ENCODE measurements at regions not wholly inside any gene's neighbourhood (a gene's known extent, or its start where the extent isn't known, plus 50 kb on each side); places are given as distances from the start of the nearest gene placed in this dataset.

DNA sequence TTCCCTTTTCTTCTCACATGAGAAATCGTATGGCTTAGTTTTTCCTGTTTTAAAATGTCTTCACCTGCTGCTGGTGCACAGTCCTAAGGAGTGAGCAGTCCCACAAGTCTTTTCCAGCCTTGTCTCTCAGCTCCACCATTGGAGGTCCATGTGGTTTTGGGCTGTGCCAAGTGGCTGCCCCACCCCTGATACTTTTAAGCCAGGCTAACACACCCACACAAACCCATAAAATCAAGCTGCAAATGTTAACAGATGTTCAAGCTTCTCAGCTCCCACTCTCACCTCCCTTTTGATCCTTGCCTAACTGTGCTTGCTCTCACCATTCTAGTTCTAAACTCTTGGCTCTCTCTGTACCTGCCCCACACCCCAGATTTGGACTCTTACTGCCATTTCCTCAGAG is 74.5 kb upstream of the COL24A1 start:
- Histone ChIP-seq H3K4me3 (ENCODE audit: control insufficient read depth in 1 of 7, extremely low read depth in 1 of 7, insufficient read depth in 4 of 7, low read depth in 2 of 7, low read length in 6 of 7) (peak overlapping the region in 1 of 7 experiments; percentile 10), H3K9me3 (ENCODE audit: control extremely low read depth in 1 of 5, control insufficient read depth in 4 of 5, insufficient read depth in 2 of 5, low read depth in 1 of 5, low read length in 4 of 5) (peaks cover 0 to 9% (median 3%) of the 10 kb centered on the region in 5 experiments), H3K27ac (ENCODE audit: insufficient read depth in 1 of 2, low read depth in 1 of 2, low read length in 2 of 2, poor library complexity in 1 of 2, severe bottlenecking in 2 of 2) (no peak overlapping the region), H3K4me1 (ENCODE audit: control extremely low read depth in 1 of 4, control insufficient read depth in 4 of 4, insufficient read depth in 4 of 4, low read length in 3 of 4) (peaks cover 4 to 16% (median 8%) of the 10 kb centered on the region in 4 experiments), H3K27me3 (replicated peaks in 2 of 5; ENCODE audit: control insufficient read depth in 4 of 5, insufficient read depth in 5 of 5, low read length in 4 of 5) (no peaks in the 10 kb centered on the region), H3K36me3 (ENCODE audit: control insufficient read depth in 4 of 4, insufficient read depth in 4 of 4, low read length in 3 of 4) (no peaks in the 10 kb centered on the region)
- DNase-seq: no peak
- ChIA-PET POLR2A (no interaction called here), CTCF (interaction anchor here (0.9 kb wide), 1 partner anchor 12 kb away, joined by 3 read pairs; no protein-coding TSS in a partner anchor)
- WGBS (ENCODE audit: insufficient coverage): 100% methylated on average over 1 of the region's 1 CpG

DNA sequence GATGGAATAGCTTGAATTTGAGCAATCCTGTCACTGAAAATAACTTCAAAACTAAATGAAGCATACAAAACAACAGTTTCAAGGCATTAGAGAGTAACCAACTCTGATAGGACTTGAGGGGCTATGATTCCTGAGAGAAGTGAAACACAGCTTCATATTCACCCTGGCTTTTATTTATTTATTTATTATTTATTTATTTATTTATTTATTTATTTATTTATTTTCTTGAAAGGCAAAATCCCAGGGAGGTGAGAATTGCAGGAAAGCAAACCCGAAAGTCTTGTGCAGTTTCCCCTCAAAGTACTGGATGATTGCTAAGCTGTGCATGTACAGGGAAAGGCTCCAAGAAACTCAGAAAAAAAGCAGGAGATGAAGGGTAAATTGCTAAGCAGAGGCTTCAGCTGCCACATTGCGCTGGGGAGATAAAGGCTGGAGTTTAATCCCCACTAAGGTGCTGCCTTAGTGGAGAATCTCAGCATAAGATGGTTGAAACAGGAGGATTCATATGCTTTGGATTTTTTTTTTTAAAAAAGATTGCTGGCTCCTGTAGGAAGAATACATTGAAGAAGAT is 72.9 kb upstream of the COL24A1 start:
- ChIA-PET POLR2A (interaction anchor here (0.6 kb wide), 1 partner anchor 34 kb away, joined by 4 read pairs; no protein-coding TSS in a partner anchor), CTCF (interaction anchor here (1.0 to 1.1 kb wide), 2 partner anchors 9 to 17 kb away, joined by 3 to 4 read pairs; no protein-coding TSS in a partner anchor)
- no peak overlapping the region for H3K27ac ChIP-seq (ENCODE audit: insufficient read depth in 1 of 2, low read depth in 1 of 2, low read length in 2 of 2, poor library complexity in 1 of 2, severe bottlenecking in 2 of 2)
- peaks cover 0 to 6% (median 3%) of the 10 kb centered on the region in 5 experiments for H3K9me3 ChIP-seq (ENCODE audit: control extremely low read depth in 1 of 5, control insufficient read depth in 4 of 5, insufficient read depth in 2 of 5, low read depth in 1 of 5, low read length in 4 of 5)
- no peaks in the 10 kb centered on the region for H3K27me3 ChIP-seq (replicated peaks in 2 of 5; ENCODE audit: control insufficient read depth in 4 of 5, insufficient read depth in 5 of 5, low read length in 4 of 5)
- H3K4me3 ChIP-seq (ENCODE audit: control insufficient read depth in 1 of 7, extremely low read depth in 1 of 7, insufficient read depth in 4 of 7, low read depth in 2 of 7, low read length in 6 of 7): no peak overlapping the region
- peaks cover 12 to 30% (median 20%) of the 10 kb centered on the region in 4 experiments for H3K4me1 ChIP-seq (ENCODE audit: control extremely low read depth in 1 of 4, control insufficient read depth in 4 of 4, insufficient read depth in 4 of 4, low read length in 3 of 4)
- no peak for DNase-seq
- WGBS (ENCODE audit: insufficient coverage): 97% methylated on average over 2 of the region's 2 CpGs
- no peaks in the 10 kb centered on the region for H3K36me3 ChIP-seq (ENCODE audit: control insufficient read depth in 4 of 4, insufficient read depth in 4 of 4, low read length in 3 of 4)

DNA sequence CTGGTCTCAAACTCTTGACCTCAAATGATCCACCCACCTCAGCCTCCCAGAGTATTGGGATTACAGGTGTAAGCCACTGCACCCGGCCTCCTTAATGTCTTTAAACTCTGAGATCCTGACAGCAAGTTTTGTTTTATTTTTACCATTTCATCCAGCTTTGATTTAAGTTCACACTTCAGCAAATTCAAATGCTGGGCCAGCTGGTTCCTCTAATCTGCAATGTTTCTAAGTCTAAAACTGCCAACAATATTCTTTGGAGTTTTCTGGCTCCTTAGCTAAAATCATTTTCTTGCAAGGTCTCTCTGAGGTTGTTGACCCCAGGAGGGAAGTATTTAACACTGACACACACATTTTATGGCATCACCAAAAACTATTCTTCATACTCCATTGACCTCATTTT is 72.0 kb upstream of the COL24A1 start:
- ChIA-PET POLR2A (no interaction called here), CTCF (interaction anchor here (1.0 to 1.1 kb wide), 2 partner anchors 8 to 18 kb away, joined by 3 to 4 read pairs; no protein-coding TSS in a partner anchor)
- H3K27me3 ChIP-seq (replicated peaks in 2 of 5; ENCODE audit: control insufficient read depth in 4 of 5, insufficient read depth in 5 of 5, low read length in 4 of 5): no peaks in the 10 kb centered on the region
- H3K4me3 ChIP-seq (ENCODE audit: control insufficient read depth in 1 of 7, extremely low read depth in 1 of 7, insufficient read depth in 4 of 7, low read depth in 2 of 7, low read length in 6 of 7): no peak overlapping the region
- H3K9me3 ChIP-seq (ENCODE audit: control extremely low read depth in 1 of 5, control insufficient read depth in 4 of 5, insufficient read depth in 2 of 5, low read depth in 1 of 5, low read length in 4 of 5): peaks cover 0 to 6% (median 0%) of the 10 kb centered on the region in 5 experiments
- H3K27ac ChIP-seq (ENCODE audit: insufficient read depth in 1 of 2, low read depth in 1 of 2, low read length in 2 of 2, poor library complexity in 1 of 2, severe bottlenecking in 2 of 2): no peak overlapping the region
- H3K4me1 ChIP-seq (ENCODE audit: control extremely low read depth in 1 of 4, control insufficient read depth in 4 of 4, insufficient read depth in 4 of 4, low read length in 3 of 4): peaks cover 13 to 28% (median 23%) of the 10 kb centered on the region in 4 experiments
- DNase-seq: no peak
- no CpG with 5 or more reads among the region's 1 CpG for WGBS (ENCODE audit: insufficient coverage)
- H3K36me3 ChIP-seq (ENCODE audit: control insufficient read depth in 4 of 4, insufficient read depth in 4 of 4, low read length in 3 of 4): no peaks in the 10 kb centered on the region

DNA sequence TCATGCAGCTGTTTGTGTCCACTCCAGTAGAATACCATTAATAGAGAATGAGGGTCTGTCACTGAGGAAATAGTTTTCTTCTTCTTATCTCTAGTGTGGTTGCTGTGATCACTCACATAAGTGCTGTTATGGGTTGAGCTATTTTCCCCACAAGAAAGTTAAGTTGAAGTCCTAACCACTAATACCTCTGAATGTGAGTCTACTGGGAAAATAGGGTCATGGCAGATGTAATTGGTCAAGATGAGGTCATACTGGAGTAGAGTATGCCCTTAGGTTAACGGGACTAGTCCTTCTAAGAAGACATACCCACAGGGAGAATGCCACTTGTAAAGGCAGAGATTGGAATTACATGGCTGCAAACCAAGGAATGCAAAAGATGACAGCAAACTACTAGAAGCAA is 70.5 kb upstream of the COL24A1 start:
- no peak for DNase-seq
- no peaks in the 10 kb centered on the region for H3K27me3 ChIP-seq (replicated peaks in 2 of 5; ENCODE audit: control insufficient read depth in 4 of 5, insufficient read depth in 5 of 5, low read length in 4 of 5)
- peaks cover 11 to 24% (median 19%) of the 10 kb centered on the region in 4 experiments for H3K4me1 ChIP-seq (ENCODE audit: control extremely low read depth in 1 of 4, control insufficient read depth in 4 of 4, insufficient read depth in 4 of 4, low read length in 3 of 4)
- no peaks in the 10 kb centered on the region for H3K36me3 ChIP-seq (ENCODE audit: control insufficient read depth in 4 of 4, insufficient read depth in 4 of 4, low read length in 3 of 4)
- ChIA-PET POLR2A (no interaction called here), CTCF (no interaction called here)
- peaks cover 0 to 6% (median 0%) of the 10 kb centered on the region in 5 experiments for H3K9me3 ChIP-seq (ENCODE audit: control extremely low read depth in 1 of 5, control insufficient read depth in 4 of 5, insufficient read depth in 2 of 5, low read depth in 1 of 5, low read length in 4 of 5)
- H3K27ac ChIP-seq (ENCODE audit: insufficient read depth in 1 of 2, low read depth in 1 of 2, low read length in 2 of 2, poor library complexity in 1 of 2, severe bottlenecking in 2 of 2): no peak overlapping the region
- no peak overlapping the region for H3K4me3 ChIP-seq (ENCODE audit: control insufficient read depth in 1 of 7, extremely low read depth in 1 of 7, insufficient read depth in 4 of 7, low read depth in 2 of 7, low read length in 6 of 7)
- 100% methylated on average over 1 of the region's 1 CpG for WGBS (ENCODE audit: insufficient coverage)

DNA sequence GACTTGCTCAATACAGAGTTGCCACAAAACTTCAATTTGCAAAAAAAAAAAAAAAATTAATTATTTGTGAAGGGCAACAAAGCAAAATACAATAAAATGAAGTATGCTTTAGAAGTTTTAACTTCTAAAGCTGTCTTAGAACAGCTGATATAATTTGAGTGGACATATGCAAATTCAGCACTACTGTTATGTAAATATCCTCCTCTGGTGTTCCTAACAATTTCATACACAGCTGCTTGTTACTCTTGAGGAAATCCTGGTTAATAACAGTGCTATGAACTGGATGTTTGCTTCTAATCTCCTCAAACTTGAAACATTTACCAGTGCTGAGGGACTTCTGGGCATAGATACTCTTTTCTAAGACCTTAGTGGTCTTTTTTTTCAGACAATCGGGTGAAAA is 69.6 kb upstream of the COL24A1 start:
- CTCF ChIA-PET: interaction anchor here (0.6 to 0.7 kb wide), 2 partner anchors 24 to 999 kb away, joined by 4 read pairs; no protein-coding TSS in a partner anchor
- DNase-seq: no peak
- H3K27me3 ChIP-seq (replicated peaks in 2 of 5; ENCODE audit: control insufficient read depth in 4 of 5, insufficient read depth in 5 of 5, low read length in 4 of 5): no peaks in the 10 kb centered on the region
- H3K4me3 ChIP-seq (ENCODE audit: control insufficient read depth in 1 of 7, extremely low read depth in 1 of 7, insufficient read depth in 4 of 7, low read depth in 2 of 7, low read length in 6 of 7): no peak overlapping the region
- peaks cover 0 to 6% (median 0%) of the 10 kb centered on the region in 5 experiments for H3K9me3 ChIP-seq (ENCODE audit: control extremely low read depth in 1 of 5, control insufficient read depth in 4 of 5, insufficient read depth in 2 of 5, low read depth in 1 of 5, low read length in 4 of 5)
- no peak overlapping the region for H3K27ac ChIP-seq (ENCODE audit: insufficient read depth in 1 of 2, low read depth in 1 of 2, low read length in 2 of 2, poor library complexity in 1 of 2, severe bottlenecking in 2 of 2)
- WGBS (ENCODE audit: insufficient coverage): no CpG with 5 or more reads among the region's 1 CpG
- H3K4me1 ChIP-seq (ENCODE audit: control extremely low read depth in 1 of 4, control insufficient read depth in 4 of 4, insufficient read depth in 4 of 4, low read length in 3 of 4): peaks cover 11 to 26% (median 19%) of the 10 kb centered on the region in 4 experiments
- no peaks in the 10 kb centered on the region for H3K36me3 ChIP-seq (ENCODE audit: control insufficient read depth in 4 of 4, insufficient read depth in 4 of 4, low read length in 3 of 4)
- POLR2A ChIA-PET: no interaction called here

DNA sequence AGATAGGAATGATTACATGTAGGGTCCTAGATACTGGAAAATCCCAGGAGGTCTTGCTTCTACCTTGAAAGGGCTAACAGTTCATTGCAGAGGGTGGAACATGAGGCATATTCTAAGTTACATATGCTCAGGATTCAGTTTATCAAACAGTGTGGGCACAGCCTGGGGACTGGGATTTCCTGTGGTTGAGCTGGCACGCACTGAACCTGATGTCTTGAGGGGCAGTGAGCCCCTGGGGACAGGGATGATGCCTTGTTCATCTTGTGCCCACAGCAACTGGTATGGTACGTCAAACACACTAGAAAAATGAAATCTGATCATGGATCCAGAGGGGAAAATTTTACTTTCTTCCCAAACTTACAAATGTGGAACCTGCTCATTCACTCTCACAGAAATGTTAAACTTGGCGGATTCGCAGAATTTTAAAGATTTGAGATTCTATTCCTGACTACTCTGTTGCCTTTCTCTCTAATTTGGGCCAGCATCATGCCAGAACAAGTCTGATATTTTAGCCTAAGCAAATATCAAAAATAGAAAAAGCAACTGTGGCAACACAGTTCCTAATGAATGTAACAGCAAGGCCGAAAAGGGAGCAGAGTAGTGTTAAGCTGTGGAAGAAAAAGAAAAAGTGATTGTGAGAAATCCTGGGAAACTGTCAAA is 68.2 kb upstream of the COL24A1 start:
- Histone ChIP-seq H3K36me3 (ENCODE audit: control insufficient read depth in 4 of 4, insufficient read depth in 4 of 4, low read length in 3 of 4) (no peaks in the 10 kb centered on the region), H3K4me3 (ENCODE audit: control insufficient read depth in 1 of 7, extremely low read depth in 1 of 7, insufficient read depth in 4 of 7, low read depth in 2 of 7, low read length in 6 of 7) (peak overlapping the region in 1 of 7 experiments; percentile 31), H3K27ac (ENCODE audit: insufficient read depth in 1 of 2, low read depth in 1 of 2, low read length in 2 of 2, poor library complexity in 1 of 2, severe bottlenecking in 2 of 2) (no peak overlapping the region), H3K9me3 (ENCODE audit: control extremely low read depth in 1 of 5, control insufficient read depth in 4 of 5, insufficient read depth in 2 of 5, low read depth in 1 of 5, low read length in 4 of 5) (peaks cover 0 to 8% (median 0%) of the 10 kb centered on the region in 5 experiments), H3K4me1 (ENCODE audit: control extremely low read depth in 1 of 4, control insufficient read depth in 4 of 4, insufficient read depth in 4 of 4, low read length in 3 of 4) (peaks cover 23 to 36% (median 27%) of the 10 kb centered on the region in 4 experiments), H3K27me3 (replicated peaks in 2 of 5; ENCODE audit: control insufficient read depth in 4 of 5, insufficient read depth in 5 of 5, low read length in 4 of 5) (no peaks in the 10 kb centered on the region)
- WGBS (ENCODE audit: insufficient coverage): 75% methylated on average over 4 of the region's 5 CpGs
- peak; percentile 36 to 83 (median 79) for DNase-seq
- POLR2A ChIA-PET: no interaction called here
- CTCF ChIA-PET: interaction anchor here (1.2 to 1.3 kb wide), 2 partner anchors 9 to 330 kb away, joined by 3 read pairs; no protein-coding TSS in a partner anchor

DNA sequence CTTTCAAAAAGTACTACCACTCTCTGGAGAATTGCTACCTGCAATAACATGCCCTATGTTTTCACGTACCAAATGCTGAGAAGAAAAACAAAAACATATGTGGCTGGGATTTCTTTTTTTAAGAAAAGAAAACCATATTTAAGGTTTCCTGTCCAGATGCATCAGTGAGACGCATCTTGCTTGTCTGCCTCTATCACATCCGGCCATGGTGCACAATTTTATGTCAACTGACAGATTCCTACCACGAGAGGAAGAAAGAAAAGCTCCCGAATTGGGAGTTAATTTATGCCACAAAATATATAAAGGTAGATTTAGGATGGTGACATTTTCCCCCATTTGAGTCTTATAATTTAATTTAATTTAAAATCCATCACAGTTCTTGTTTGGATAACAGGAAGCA is 62.3 kb upstream of the COL24A1 start:
- POLR2A ChIA-PET: no interaction called here

More for the DNA sequence above, 62.3 kb upstream of the COL24A1 start:
- Histone ChIP-seq H3K9me3 (ENCODE audit: control extremely low read depth in 1 of 5, control insufficient read depth in 4 of 5, insufficient read depth in 2 of 5, low read depth in 1 of 5, low read length in 4 of 5) (peaks cover 0 to 2% (median 0%) of the 10 kb centered on the region in 5 experiments), H3K27me3 (replicated peaks in 2 of 5; ENCODE audit: control insufficient read depth in 4 of 5, insufficient read depth in 5 of 5, low read length in 4 of 5) (no peaks in the 10 kb centered on the region), H3K36me3 (ENCODE audit: control insufficient read depth in 4 of 4, insufficient read depth in 4 of 4, low read length in 3 of 4) (no peaks in the 10 kb centered on the region), H3K4me1 (ENCODE audit: control extremely low read depth in 1 of 4, control insufficient read depth in 4 of 4, insufficient read depth in 4 of 4, low read length in 3 of 4) (peaks cover 24 to 43% (median 29%) of the 10 kb centered on the region in 4 experiments), H3K4me3 (ENCODE audit: control insufficient read depth in 1 of 7, extremely low read depth in 1 of 7, insufficient read depth in 4 of 7, low read depth in 2 of 7, low read length in 6 of 7) (peak overlapping the region in 1 of 7 experiments; percentile 45), H3K27ac (ENCODE audit: insufficient read depth in 1 of 2, low read depth in 1 of 2, low read length in 2 of 2, poor library complexity in 1 of 2, severe bottlenecking in 2 of 2) (peak overlapping the region; percentile 25 to 38)
- 0% methylated on average over 1 of the region's 5 CpGs for WGBS (ENCODE audit: insufficient coverage)
- DNase-seq: peak; percentile 87 to 97 (median 94)
- CTCF ChIA-PET: interaction anchor here (1.0 to 1.7 kb wide), 2 partner anchors 11 to 12 kb away, joined by 3 to 4 read pairs; no protein-coding TSS in a partner anchor

Data from common myeloid progenitor, CD34-positive (primary cell).